Mesenteric fat pad (tissue), 1 donor: ENCODE measurements at regions not wholly inside any gene's neighbourhood (a gene's known extent, or its start where the extent isn't known, plus 50 kb on each side); places are given as distances from the start of the nearest gene placed in this dataset.

Experiments used
- DNase-seq: peaks from one replicate; pipeline ENCODE4 v3.0.0-alpha.2; 2020; ENCODE audit warnings: low spot score
- donor health status: DM: yes; HTN: yes; CAD: no.

GRCh38 chr2:83578405-83578804 lies 880.7 kb downstream of the SUCLG1 start:
- DNase-seq = no peak

GRCh38 chr2:83574614-83575013 lies 884.5 kb downstream of the SUCLG1 start:
- no peak for DNase-seq

GRCh38 chr2:83573060-83573459 lies 886.0 kb downstream of the SUCLG1 start:
- DNase-seq = no peak

- DNase-seq = no peak
Observed at GRCh38 chr2:83572400-83572799, 886.7 kb downstream of the SUCLG1 start.

- DNase-seq = no peak
Observed at GRCh38 chr2:83567551-83567950, 891.5 kb downstream of the SUCLG1 start.

- DNase-seq = no peak
Observed at GRCh38 chr2:83565626-83566025, 893.5 kb downstream of the SUCLG1 start.

GRCh38 chr2:83565181-83565580 lies 893.9 kb downstream of the SUCLG1 start:
- no peak for DNase-seq

- DNase-seq = no peak
Observed at GRCh38 chr2:83561592-83561991, 897.5 kb downstream of the SUCLG1 start.

GRCh38 chr2:83536556-83536955 lies 922.5 kb downstream of the SUCLG1 start:
- no peak for DNase-seq

- no peak for DNase-seq
Observed at GRCh38 chr2:83534416-83534815, 924.7 kb downstream of the SUCLG1 start.

- DNase-seq = no peak
Observed at GRCh38 chr2:83531206-83531826, 927.8 kb downstream of the SUCLG1 start.

GRCh38 chr2:83528767-83529166 lies 930.3 kb downstream of the SUCLG1 start:
- DNase-seq = no peak

GRCh38 chr2:83522891-83523493 lies 936.1 kb downstream of the SUCLG1 start:
- no peak for DNase-seq

- DNase-seq = no peak
Observed at GRCh38 chr2:83517727-83518368, 941.2 kb downstream of the SUCLG1 start.

- no peak for DNase-seq
Observed at GRCh38 chr2:83516503-83516902, 942.6 kb downstream of the SUCLG1 start.

- no peak for DNase-seq
Observed at GRCh38 chr2:83487451-83487850, 971.6 kb downstream of the SUCLG1 start.

GRCh38 chr2:83481436-83481835 lies 977.6 kb downstream of the SUCLG1 start:
- no peak for DNase-seq

GRCh38 chr2:83478037-83478436 lies 981.0 kb downstream of the SUCLG1 start:
- DNase-seq = no peak

GRCh38 chr2:83475371-83475770 lies 983.7 kb downstream of the SUCLG1 start:
- DNase-seq = no peak

- no peak for DNase-seq
Observed at GRCh38 chr2:83471655-83472054, 987.4 kb downstream of the SUCLG1 start.

- no peak for DNase-seq
Observed at GRCh38 chr2:83470928-83471327, 988.2 kb downstream of the SUCLG1 start.

- DNase-seq = no peak
Observed at GRCh38 chr2:83464444-83464843, 994.6 kb downstream of the SUCLG1 start.

GRCh38 chr2:83462881-83463280 lies 996.2 kb downstream of the SUCLG1 start:
- no peak for DNase-seq
